ENCODE measurements at regions not wholly inside any gene's neighbourhood (a gene's known extent, or its start where the extent isn't known, plus 50 kb on each side); places are given as distances from the start of the nearest gene placed in this dataset.

- no peak for TF ChIP-seq CTCF (IDR thresholded peaks at IDR 0.05; ENCODE audit: poor library complexity, severe bottlenecking)
- TF ChIP-seq POLR2AphosphoS5 (IDR thresholded peaks at IDR 0.05) = no peak
- no peak for TF ChIP-seq TAF1 (IDR thresholded peaks at IDR 0.05; ENCODE audit: low read depth)
- TF ChIP-seq REST (IDR thresholded peaks at IDR 0.05; ENCODE audit: borderline replicate concordance) = no peak
- no peak for TF ChIP-seq EZH2 (IDR thresholded peaks at IDR 0.05; ENCODE audit: borderline replicate concordance, insufficient read depth, low read length, poor library complexity, severe bottlenecking)
Measured at GRCh38 chr3:194200422-194201081, 64.6 kb downstream of the HES1 start.

Data from neural cell (in vitro differentiated cells).